ENCODE measurements at regions not wholly inside any gene's neighbourhood (a gene's known extent, or its start where the extent isn't known, plus 50 kb on each side); places are given as distances from the start of the nearest gene placed in this dataset.

- Histone ChIP-seq H3K9ac (no peak overlapping the region), H3K4me1 (ENCODE audit: low read depth, poor library complexity, severe bottlenecking) (peaks cover 8% of the 10 kb centered on the region), H3K27me3 (ENCODE audit: insufficient read depth, low read depth) (no peaks in the 10 kb centered on the region), H3K4me3 (IDR thresholded peaks at IDR 0.05; ENCODE audit: insufficient read depth, low read depth, low read length) (no peak overlapping the region), H3K27ac (no peak overlapping the region), H3K4me2 (no peak overlapping the region), H3K79me2 (ENCODE audit: insufficient read depth, low read depth) (no peaks in the 10 kb centered on the region), H2AFZ (ENCODE audit: low read depth) (no peak overlapping the region), H4K20me1 (ENCODE audit: insufficient read depth) (no peaks in the 10 kb centered on the region), H3K36me3 (ENCODE audit: insufficient read depth) (no peaks in the 10 kb centered on the region)
- TF ChIP-seq CTCF (conservative IDR thresholded peaks at IDR 0.05; ENCODE audit: low read depth, low read length): no peak
These were observed 67.9 kb upstream of the ST3GAL5 start for GRCh38 chr2:85956646-85957039.

- no peak overlapping the region for H3K27ac ChIP-seq
- no peaks in the 10 kb centered on the region for H3K27me3 ChIP-seq (ENCODE audit: insufficient read depth, low read depth)
- H3K4me2 ChIP-seq: no peak overlapping the region
- TF ChIP-seq CTCF (conservative IDR thresholded peaks at IDR 0.05; ENCODE audit: low read depth, low read length): no peak
- H3K4me1 ChIP-seq (ENCODE audit: low read depth, poor library complexity, severe bottlenecking): no peaks in the 10 kb centered on the region
- H3K4me3 ChIP-seq (IDR thresholded peaks at IDR 0.05; ENCODE audit: insufficient read depth, low read depth, low read length): no peak overlapping the region
- no peak overlapping the region for H2AFZ ChIP-seq (ENCODE audit: low read depth)
- no peak overlapping the region for H3K9ac ChIP-seq
- H4K20me1 ChIP-seq (ENCODE audit: insufficient read depth): no peaks in the 10 kb centered on the region
- no peaks in the 10 kb centered on the region for H3K36me3 ChIP-seq (ENCODE audit: insufficient read depth)
- H3K79me2 ChIP-seq (ENCODE audit: insufficient read depth, low read depth): no peaks in the 10 kb centered on the region
These were observed 66.0 kb upstream of the ST3GAL5 start for GRCh38 chr2:85954590-85955458.

- Histone ChIP-seq H4K20me1 (ENCODE audit: insufficient read depth) (no peaks in the 10 kb centered on the region), H3K4me2 (no peak overlapping the region), H2AFZ (ENCODE audit: low read depth) (no peak overlapping the region), H3K27me3 (ENCODE audit: insufficient read depth, low read depth) (no peaks in the 10 kb centered on the region), H3K9ac (no peak overlapping the region), H3K36me3 (ENCODE audit: insufficient read depth) (no peaks in the 10 kb centered on the region), H3K4me3 (IDR thresholded peaks at IDR 0.05; ENCODE audit: insufficient read depth, low read depth, low read length) (no peak overlapping the region), H3K27ac (no peak overlapping the region), H3K4me1 (ENCODE audit: low read depth, poor library complexity, severe bottlenecking) (no peaks in the 10 kb centered on the region), H3K79me2 (ENCODE audit: insufficient read depth, low read depth) (no peaks in the 10 kb centered on the region)
- no peak for TF ChIP-seq CTCF (conservative IDR thresholded peaks at IDR 0.05; ENCODE audit: low read depth, low read length)
These were observed 65.4 kb upstream of the ST3GAL5 start for GRCh38 chr2:85954192-85954589.

GRCh38 chr2:85953476-85953875, 64.7 kb upstream of the ST3GAL5 start:
- Histone ChIP-seq H2AFZ (ENCODE audit: low read depth) (no peak overlapping the region), H3K79me2 (ENCODE audit: insufficient read depth, low read depth) (no peaks in the 10 kb centered on the region), H3K4me1 (ENCODE audit: low read depth, poor library complexity, severe bottlenecking) (no peaks in the 10 kb centered on the region)

More at GRCh38 chr2:85953476-85953875, 64.7 kb upstream of the ST3GAL5 start:
- Histone ChIP-seq H4K20me1 (ENCODE audit: insufficient read depth) (no peaks in the 10 kb centered on the region), H3K9ac (no peak overlapping the region), H3K27ac (no peak overlapping the region), H3K27me3 (ENCODE audit: insufficient read depth, low read depth) (no peaks in the 10 kb centered on the region), H3K36me3 (ENCODE audit: insufficient read depth) (no peaks in the 10 kb centered on the region), H3K4me2 (no peak overlapping the region), H3K4me3 (IDR thresholded peaks at IDR 0.05; ENCODE audit: insufficient read depth, low read depth, low read length) (no peak overlapping the region)
- no peak for TF ChIP-seq CTCF (conservative IDR thresholded peaks at IDR 0.05; ENCODE audit: low read depth, low read length)

Measured in KMS-11 (cell line).